ENCODE measurements at regions not wholly inside any gene's neighbourhood (a gene's known extent, or its start where the extent isn't known, plus 50 kb on each side); places are given as distances from the start of the nearest gene placed in this dataset.

- TF ChIP-seq CTCF (IDR thresholded peaks at IDR 0.05), result no peak
- DNase-seq (ENCODE audit: low spot score), result no peak
- peak; percentile 55 for ATAC-seq (ENCODE audit: low FRiP score)
Measured at GRCh38 chr6:3517350-3517749, 60.5 kb upstream of the SLC22A23 start.

GRCh38 chr6:3516092-3516491 is 59.2 kb upstream of the SLC22A23 start:
- TF ChIP-seq CTCF (IDR thresholded peaks at IDR 0.05), result no peak
- DNase-seq (ENCODE audit: low spot score), result no peak
- no peak for ATAC-seq (ENCODE audit: low FRiP score)

- no peak for DNase-seq (ENCODE audit: low spot score)
- ATAC-seq (ENCODE audit: low FRiP score), result no peak
- TF ChIP-seq CTCF (IDR thresholded peaks at IDR 0.05), result no peak
Measured at GRCh38 chr6:3515669-3516068, 58.8 kb upstream of the SLC22A23 start.

- TF ChIP-seq CTCF (IDR thresholded peaks at IDR 0.05), result no peak
- DNase-seq (ENCODE audit: low spot score) (no peak), ATAC-seq (ENCODE audit: low FRiP score) (no peak)
Measured at GRCh38 chr6:3513416-3513815, 56.6 kb upstream of the SLC22A23 start.

- ATAC-seq (ENCODE audit: low FRiP score) (no peak), DNase-seq (ENCODE audit: low spot score) (no peak)
- no peak for TF ChIP-seq CTCF (IDR thresholded peaks at IDR 0.05)
Measured at GRCh38 chr6:3512832-3513231, 56.0 kb upstream of the SLC22A23 start.

GRCh38 chr6:3510617-3511016 is 53.8 kb upstream of the SLC22A23 start:
- no peak for TF ChIP-seq CTCF (IDR thresholded peaks at IDR 0.05)
- no peak for ATAC-seq (ENCODE audit: low FRiP score)
- no peak for DNase-seq (ENCODE audit: low spot score)

GRCh38 chr6:3510178-3510577 is 53.3 kb upstream of the SLC22A23 start:
- ATAC-seq (ENCODE audit: low FRiP score), result no peak
- no peak for DNase-seq (ENCODE audit: low spot score)
- no peak for TF ChIP-seq CTCF (IDR thresholded peaks at IDR 0.05)
